Astrocyte of the spinal cord (primary cell): ENCODE measurements at regions not wholly inside any gene's neighbourhood (a gene's known extent, or its start where the extent isn't known, plus 50 kb on each side); places are given as distances from the start of the nearest gene placed in this dataset.
A peak's percentile ranks its signal among the peaks of the same experiment; 100 is the strongest.

Source experiments
- DNase-seq: peaks from one replicate; pipeline ENCODE4 v3.0.0; 2011; ENCODE audit warnings: low read depth, low spot score
- H3K4me3 ChIP-seq: 2 replicates; pipeline ENCODE4 v1.5.1; 2011; ENCODE audit warnings: low read depth, mild to moderate bottlenecking, low read length, moderate library complexity
- in situ Hi-C: cut with HindIII; loops from 2 replicates; pipeline ENCODE4 v1.10.0; 2017; ENCODE audit warnings: low sequenced_read_pairs
- TF ChIP-seq, protein P1 (sequence below): IDR thresholded peaks from 2 replicates; pipeline ENCODE4 v1.5.1; 2012; ENCODE audit warnings: low read depth, mild to moderate bottlenecking, low read length, inconsistent platforms

DNA sequence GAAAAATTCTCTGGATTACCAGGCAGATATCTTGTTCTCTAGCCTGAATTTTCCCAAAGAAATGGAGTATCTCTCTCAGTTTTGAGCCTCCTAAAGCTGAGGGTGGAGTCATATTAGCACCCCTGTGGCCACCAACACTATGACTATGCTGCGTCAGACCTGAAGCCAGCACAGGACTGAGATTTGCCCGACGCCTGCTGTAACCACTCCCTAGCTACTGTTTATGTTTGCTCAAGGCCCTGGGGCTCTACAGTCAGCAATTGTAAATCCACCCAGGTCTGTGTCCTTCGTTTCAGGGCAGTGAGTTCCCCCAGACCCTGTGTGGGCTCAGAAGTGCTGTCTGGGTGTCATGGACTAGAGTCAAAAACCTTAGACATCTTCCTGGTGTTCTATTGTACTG is 61.4 kb downstream of the ZXDA start:
- TF ChIP-seq, protein P1, sequence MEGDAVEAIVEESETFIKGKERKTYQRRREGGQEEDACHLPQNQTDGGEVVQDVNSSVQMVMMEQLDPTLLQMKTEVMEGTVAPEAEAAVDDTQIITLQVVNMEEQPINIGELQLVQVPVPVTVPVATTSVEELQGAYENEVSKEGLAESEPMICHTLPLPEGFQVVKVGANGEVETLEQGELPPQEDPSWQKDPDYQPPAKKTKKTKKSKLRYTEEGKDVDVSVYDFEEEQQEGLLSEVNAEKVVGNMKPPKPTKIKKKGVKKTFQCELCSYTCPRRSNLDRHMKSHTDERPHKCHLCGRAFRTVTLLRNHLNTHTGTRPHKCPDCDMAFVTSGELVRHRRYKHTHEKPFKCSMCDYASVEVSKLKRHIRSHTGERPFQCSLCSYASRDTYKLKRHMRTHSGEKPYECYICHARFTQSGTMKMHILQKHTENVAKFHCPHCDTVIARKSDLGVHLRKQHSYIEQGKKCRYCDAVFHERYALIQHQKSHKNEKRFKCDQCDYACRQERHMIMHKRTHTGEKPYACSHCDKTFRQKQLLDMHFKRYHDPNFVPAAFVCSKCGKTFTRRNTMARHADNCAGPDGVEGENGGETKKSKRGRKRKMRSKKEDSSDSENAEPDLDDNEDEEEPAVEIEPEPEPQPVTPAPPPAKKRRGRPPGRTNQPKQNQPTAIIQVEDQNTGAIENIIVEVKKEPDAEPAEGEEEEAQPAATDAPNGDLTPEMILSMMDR: no peak
- H3K4me3 ChIP-seq: no peak overlapping the region
- DNase-seq: no peak
- in situ Hi-C loops: no loop called here

DNA sequence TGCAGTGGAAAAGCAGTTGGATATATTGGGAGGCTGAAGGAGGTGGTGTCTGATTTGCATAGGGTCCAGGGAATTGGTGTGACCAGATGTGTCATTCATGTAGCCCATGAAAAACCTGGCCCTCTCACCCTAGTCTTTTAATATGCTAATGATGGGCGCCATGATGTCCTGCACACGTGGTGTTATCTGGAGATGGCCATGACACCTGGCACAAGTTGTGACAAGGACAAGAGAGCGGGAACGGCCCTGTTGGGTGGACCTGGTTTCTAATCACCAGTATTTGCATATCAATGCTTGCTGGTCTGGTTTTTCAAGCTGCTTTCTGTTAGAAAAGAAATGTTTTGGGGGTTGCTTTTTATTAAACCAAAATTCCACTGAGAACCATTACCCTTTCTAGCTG is 87.4 kb downstream of the ZXDA start:
- H3K4me3 ChIP-seq: no peak overlapping the region
- DNase-seq: no peak
- in situ Hi-C loops: no loop called here
- TF ChIP-seq, protein P1: no peak

DNA sequence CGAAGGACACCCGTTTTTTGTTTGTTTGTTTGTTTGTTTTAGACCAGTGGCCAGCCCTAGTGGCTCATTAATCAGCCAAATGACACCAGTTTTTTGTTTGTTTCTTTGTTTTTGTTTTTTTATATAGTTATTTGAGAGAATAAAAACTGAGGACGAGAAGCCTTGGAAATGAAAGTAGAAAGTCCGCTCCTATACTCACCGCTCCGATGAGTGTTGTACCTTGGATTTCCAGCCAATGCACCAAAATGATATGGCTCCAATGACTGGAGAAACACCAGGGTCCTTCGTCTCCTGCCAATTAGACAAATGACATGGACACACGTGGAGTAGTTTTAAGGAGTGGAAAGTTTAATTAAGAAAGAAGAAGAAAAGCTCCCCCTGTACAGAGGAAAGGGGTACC is 87.9 kb downstream of the ZXDA start:
- TF ChIP-seq, protein P1: no peak
- H3K4me3 ChIP-seq: no peak overlapping the region
- in situ Hi-C loops: no loop called here
- no peak for DNase-seq

DNA sequence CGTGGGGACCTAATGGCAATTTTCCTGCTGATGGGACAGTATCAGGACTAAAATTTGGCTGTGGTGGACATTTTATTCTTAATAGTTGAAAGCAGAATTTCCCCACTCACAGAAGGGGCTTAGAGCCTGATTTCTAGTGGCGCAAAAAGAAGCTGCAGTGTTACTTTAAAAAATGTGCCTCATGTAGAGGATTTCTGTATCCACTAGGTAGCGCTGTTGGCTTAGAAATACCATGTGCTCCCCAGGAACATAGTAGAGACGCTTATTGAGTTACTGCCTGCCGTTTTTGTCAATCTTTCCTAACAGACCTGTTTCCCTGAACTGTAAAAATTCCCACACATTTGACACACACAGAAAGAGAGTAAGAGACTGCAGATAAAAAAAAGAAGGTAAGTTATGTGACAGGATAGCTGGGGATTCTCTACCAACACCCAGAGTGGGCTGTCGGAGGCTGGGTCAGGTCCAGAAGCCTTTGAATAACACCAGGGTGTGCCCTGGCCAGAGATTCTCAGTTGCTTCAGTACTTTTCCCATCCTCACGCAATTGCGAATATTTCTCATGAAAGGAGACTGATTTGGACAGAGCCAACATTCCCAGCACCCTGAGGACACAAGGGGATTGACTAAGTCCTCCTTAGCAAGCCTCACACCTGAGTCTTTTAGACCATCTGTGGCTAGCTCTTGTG is 88.4 kb downstream of the ZXDA start:
- peak; percentile 27 for DNase-seq
- TF ChIP-seq, protein P1: peak; percentile 31
- in situ Hi-C loops: no loop called here
- H3K4me3 ChIP-seq: no peak overlapping the region

DNA sequence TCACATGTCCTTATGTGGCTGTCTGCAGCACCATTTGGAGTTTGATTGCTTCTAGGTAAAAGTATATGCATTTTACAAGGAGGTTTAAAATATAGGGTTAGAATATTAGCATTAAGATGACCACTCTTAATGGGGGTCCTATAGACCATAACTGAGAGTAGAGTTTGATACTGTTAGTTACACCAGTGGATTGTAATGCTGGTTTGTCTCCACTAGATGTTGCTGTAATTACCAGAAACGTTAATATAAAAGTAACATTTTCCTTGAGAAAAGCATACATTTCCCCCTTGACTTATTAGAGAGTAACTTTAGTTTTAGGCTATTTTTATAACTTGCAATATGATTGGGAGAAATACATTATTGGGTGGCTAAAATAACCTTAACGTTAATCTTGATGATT is 93.0 kb downstream of the ZXDA start:
- DNase-seq: no peak
- in situ Hi-C loops: no loop called here
- no peak overlapping the region for H3K4me3 ChIP-seq
- TF ChIP-seq, protein P1: peak; percentile 29

DNA sequence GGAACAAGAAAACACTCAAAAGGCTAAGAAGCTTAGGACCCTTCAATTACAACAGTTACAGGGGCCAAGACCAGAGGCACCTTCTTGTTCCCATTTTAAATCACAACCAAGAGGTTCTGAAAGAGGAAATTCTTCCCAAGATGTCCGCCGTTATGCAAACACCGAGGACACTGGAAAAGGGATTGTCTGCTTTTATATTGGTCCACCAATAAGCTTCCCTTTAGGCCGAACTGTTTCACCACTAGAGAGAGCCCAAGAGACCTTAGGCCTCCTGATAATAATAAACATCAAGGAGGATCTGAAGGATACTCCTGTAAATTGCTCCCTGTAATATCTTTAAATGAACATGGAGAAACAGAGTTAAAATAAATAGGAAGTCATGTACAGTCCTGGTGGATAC is 92.6 kb upstream of the NLRP2B start:
- H3K4me3 ChIP-seq: no peak overlapping the region
- DNase-seq: no peak
- in situ Hi-C loops: no loop called here
- TF ChIP-seq, protein P1: no peak
